Loucy (cell line): ENCODE measurements at regions not wholly inside any gene's neighbourhood (a gene's known extent, or its start where the extent isn't known, plus 50 kb on each side); places are given as distances from the start of the nearest gene placed in this dataset.
"Not testable (repeated sequence)": the region's sequence is repeated elsewhere in the genome, so short reads cannot be mapped to it uniquely, and the experiment has no call there.

Source experiments
- H2AFZ ChIP-seq: fragments of 200-600 bp; sonication (generic); 2 replicates; pipeline ENCODE4 v1.6.0; 2016; ENCODE audit warnings: antibody characterized with exemption, mild to moderate bottlenecking, low read length, moderate library complexity
- H3F3A ChIP-seq: fragments of 200-600 bp; 2 replicates; pipeline ENCODE4 v1.6.0; 2016; ENCODE audit warnings: antibody characterized with exemption, low read depth, mild to moderate bottlenecking
- H3K27me3 ChIP-seq: fragments of 200-600 bp; sonication (generic); 2 replicates; pipeline ENCODE4 v1.6.1; 2014; ENCODE audit warnings: low read length, mild to moderate bottlenecking; ENCODE audit not compliant: insufficient read depth, poor library complexity, severe bottlenecking
- H3K36me3 ChIP-seq: fragments of 200-600 bp; sonication (generic); 2 replicates; pipeline ENCODE4 v1.6.1; 2016; ENCODE audit warnings: low read length; ENCODE audit not compliant: insufficient read depth
- H3K4me1 ChIP-seq: fragments of 200-600 bp; sonication (generic); 2 replicates; pipeline ENCODE4 v1.5.1; 2014; ENCODE audit warnings: low read length, mild to moderate bottlenecking; ENCODE audit not compliant: insufficient read depth, poor library complexity, severe bottlenecking
- H3K4me2 ChIP-seq: fragments of 200-600 bp; sonication (generic); 2 replicates; pipeline ENCODE4 v1.6.0; 2014; ENCODE audit warnings: antibody characterized with exemption, low read length, low read depth, mild to moderate bottlenecking; ENCODE audit not compliant: poor library complexity, severe bottlenecking
- H3K4me3 ChIP-seq: fragments of 200-600 bp; sonication (generic); 2 replicates; pipeline ENCODE4 v1.5.1; 2014; ENCODE audit warnings: low read length, mild to moderate bottlenecking, mixed read lengths; ENCODE audit not compliant: poor library complexity, severe bottlenecking
- H3K79me2 ChIP-seq: fragments of 200-600 bp; sonication (generic); 2 replicates; pipeline ENCODE4 v1.6.1; 2014; ENCODE audit warnings: low read length; ENCODE audit not compliant: insufficient read depth
- H3K9ac ChIP-seq: fragments of 200-600 bp; sonication (generic); 2 replicates; pipeline ENCODE4 v1.6.0; 2014; ENCODE audit warnings: mild to moderate bottlenecking, low read depth, low read length, moderate library complexity; ENCODE audit not compliant: poor library complexity, severe bottlenecking
- H3K9me2 ChIP-seq: fragments of 200-600 bp; sonication (generic); replicated peaks from 2 replicates; pipeline ENCODE4 v1.6.1; 2016; ENCODE audit warnings: low read depth, low read length, mixed read lengths
- H3K9me3 ChIP-seq: fragments of 200-600 bp; sonication (generic); 2 replicates; pipeline ENCODE4 v1.6.1; 2014; ENCODE audit warnings: mild to moderate bottlenecking, antibody characterized with exemption, low read length, low read depth; ENCODE audit not compliant: insufficient read depth
- H4K20me1 ChIP-seq: fragments of 200-600 bp; sonication (generic); 2 replicates; pipeline ENCODE4 v1.6.0; 2014; ENCODE audit warnings: antibody characterized with exemption, low read length, mild to moderate bottlenecking; ENCODE audit not compliant: insufficient read depth, poor library complexity, severe bottlenecking

DNA sequence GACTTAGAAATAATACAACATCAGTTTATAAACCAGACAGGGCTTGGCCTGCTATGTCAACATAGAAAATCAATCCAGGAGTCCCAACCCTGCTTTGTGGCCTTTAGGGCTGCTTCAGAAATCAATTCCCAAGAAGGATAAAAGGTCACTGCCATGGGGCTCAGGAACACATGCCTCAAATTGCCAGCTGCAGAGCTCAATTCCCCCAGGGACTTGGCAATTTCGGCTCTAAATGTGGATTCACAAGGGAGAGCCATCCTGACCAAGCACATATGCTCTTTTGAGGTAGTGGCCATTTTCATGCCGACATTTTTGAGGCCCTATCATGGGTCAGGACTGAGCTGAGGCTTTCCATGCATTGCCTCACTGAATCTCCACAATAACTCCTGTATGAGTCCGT lies 97.5 kb downstream of the SPDYE17 start:
- H3K9me2 ChIP-seq, H3K9me3 ChIP-seq, H3K4me1 ChIP-seq, H3K36me3 ChIP-seq, H2AFZ ChIP-seq, H3K4me2 ChIP-seq, H3F3A ChIP-seq, H4K20me1 ChIP-seq, H3K79me2 ChIP-seq, H3K9ac ChIP-seq, H3K4me3 ChIP-seq, H3K27me3 ChIP-seq: not testable (repeated sequence)

DNA sequence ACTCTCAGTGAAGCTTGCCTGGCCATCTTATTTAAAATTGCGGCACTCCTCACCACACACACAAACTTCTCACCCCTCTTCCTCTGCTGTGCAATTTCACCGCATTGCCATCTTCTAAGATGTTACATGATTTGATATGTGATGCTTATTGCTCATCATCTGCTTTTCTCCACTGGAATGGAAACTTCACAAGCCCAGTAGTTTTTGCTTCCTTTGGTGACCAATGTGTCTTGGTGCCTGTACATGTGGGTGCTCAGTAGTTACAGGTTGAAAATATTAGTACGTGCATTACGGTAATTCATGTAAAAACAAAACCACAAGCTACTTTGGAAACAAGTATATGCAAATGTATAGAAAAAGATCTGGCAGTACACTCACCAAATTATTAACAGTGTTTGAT lies 99.2 kb downstream of the SPDYE17 start:
- not testable (repeated sequence) for H3K9ac ChIP-seq, H3K27me3 ChIP-seq, H3K79me2 ChIP-seq, H3K36me3 ChIP-seq, H3F3A ChIP-seq, H3K4me1 ChIP-seq, H3K9me2 ChIP-seq, H2AFZ ChIP-seq, H3K4me3 ChIP-seq, H3K4me2 ChIP-seq, H3K9me3 ChIP-seq, H4K20me1 ChIP-seq

DNA sequence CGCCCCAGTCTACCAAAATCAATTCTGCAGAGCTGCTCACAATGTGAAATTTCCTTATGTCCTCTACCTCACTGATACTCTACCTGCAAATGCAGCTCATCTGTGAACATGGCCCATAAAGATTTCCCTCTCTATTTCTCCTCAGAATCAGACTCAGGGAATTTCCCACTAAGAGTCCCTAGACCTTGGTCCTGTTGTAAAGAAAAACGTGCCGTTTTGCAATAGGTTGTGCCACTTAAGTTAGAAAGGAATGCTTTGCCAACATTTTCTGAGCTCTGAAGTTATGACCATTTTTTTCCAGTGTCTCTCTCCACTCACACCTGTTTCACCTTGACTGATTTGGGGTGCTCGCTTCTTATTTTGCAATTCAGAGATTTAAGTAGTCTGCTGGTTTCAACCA lies 100.7 kb downstream of the SPDYE17 start:
- not testable (repeated sequence) for H3K79me2 ChIP-seq, H3K4me2 ChIP-seq, H4K20me1 ChIP-seq, H3K4me3 ChIP-seq, H3K9me3 ChIP-seq, H3F3A ChIP-seq, H3K36me3 ChIP-seq, H3K27me3 ChIP-seq, H3K9me2 ChIP-seq, H2AFZ ChIP-seq, H3K9ac ChIP-seq, H3K4me1 ChIP-seq

DNA sequence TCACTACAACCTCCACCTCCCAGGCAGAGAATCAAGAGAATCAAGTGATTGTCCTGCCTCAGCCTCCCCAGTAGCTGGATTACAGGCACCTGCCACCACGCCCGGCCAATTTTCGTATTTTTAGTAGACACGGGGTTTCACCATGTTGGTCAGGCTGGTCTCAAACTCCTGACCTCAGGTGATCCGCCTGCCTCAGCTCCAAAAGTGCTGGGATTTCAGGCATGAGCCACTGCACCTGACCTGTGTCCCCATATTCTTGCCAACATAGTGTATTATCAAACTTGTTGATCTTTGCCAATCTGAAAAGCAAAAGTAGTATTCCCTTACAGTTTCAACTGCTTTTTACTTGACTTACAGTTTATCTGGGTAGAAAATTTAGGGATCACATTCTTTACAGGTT lies 101.7 kb downstream of the SPDYE17 start:
- not testable (repeated sequence) for H3K9ac ChIP-seq, H3K4me3 ChIP-seq, H3K79me2 ChIP-seq, H3F3A ChIP-seq, H3K9me3 ChIP-seq, H4K20me1 ChIP-seq, H3K9me2 ChIP-seq, H3K27me3 ChIP-seq, H3K4me2 ChIP-seq, H3K36me3 ChIP-seq, H3K4me1 ChIP-seq, H2AFZ ChIP-seq

DNA sequence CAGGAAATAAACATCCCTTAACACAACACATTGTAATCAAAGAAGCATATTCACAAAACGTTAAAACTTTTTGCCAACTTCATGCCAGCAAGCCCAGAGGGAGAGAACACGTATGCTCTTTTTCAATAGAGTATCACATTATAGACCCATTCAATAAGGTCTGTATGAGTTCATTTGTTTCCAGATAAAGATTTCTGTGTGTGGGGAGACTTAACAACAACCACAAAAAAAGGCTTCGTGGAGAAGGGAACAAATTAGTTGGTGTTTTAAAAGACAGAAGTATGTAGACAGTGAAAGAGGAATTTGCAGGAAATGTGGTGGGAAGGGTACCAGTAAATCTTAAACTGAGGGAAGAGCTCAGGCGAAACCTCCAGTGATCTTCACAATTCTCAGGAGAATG lies 103.4 kb downstream of the SPDYE17 start:
- not testable (repeated sequence) for H3K27me3 ChIP-seq, H3F3A ChIP-seq, H3K9ac ChIP-seq, H2AFZ ChIP-seq, H3K4me2 ChIP-seq, H3K4me3 ChIP-seq, H3K4me1 ChIP-seq, H3K79me2 ChIP-seq, H3K9me2 ChIP-seq, H4K20me1 ChIP-seq, H3K36me3 ChIP-seq, H3K9me3 ChIP-seq

DNA sequence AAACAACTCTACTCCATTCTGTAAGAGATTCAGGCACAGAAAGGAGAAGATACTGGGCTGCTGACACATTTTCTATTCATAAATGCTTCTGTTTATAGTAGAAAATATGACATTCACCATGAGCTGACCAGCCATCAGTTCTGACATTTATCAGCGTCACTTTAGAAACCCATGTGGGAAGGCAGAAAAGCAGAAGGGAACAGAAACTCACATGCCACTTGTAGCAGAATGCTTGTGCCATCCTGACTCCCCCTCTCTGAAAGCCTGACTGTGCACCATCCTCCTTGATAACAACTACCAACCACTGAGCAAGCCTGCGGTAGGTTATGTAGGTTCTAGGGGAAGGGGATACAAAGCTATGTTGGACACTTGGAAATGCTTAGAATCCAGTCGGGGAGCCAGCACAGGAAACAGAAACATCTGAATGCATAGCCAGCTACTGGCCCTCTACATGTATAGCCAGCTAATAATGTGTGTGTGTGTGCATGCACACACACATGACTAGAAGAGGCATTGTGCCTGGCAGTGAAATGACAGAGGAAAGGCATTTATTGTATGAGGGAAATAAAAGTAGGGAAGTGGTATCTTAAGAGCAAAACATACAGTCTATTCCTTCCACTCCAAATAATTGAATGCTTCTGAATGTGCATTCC lies 104.3 kb downstream of the SPDYE17 start:
- H2AFZ ChIP-seq, H3F3A ChIP-seq, H3K9ac ChIP-seq, H3K36me3 ChIP-seq, H3K4me2 ChIP-seq, H4K20me1 ChIP-seq, H3K79me2 ChIP-seq, H3K9me3 ChIP-seq, H3K4me3 ChIP-seq, H3K4me1 ChIP-seq, H3K9me2 ChIP-seq, H3K27me3 ChIP-seq: not testable (repeated sequence)

DNA sequence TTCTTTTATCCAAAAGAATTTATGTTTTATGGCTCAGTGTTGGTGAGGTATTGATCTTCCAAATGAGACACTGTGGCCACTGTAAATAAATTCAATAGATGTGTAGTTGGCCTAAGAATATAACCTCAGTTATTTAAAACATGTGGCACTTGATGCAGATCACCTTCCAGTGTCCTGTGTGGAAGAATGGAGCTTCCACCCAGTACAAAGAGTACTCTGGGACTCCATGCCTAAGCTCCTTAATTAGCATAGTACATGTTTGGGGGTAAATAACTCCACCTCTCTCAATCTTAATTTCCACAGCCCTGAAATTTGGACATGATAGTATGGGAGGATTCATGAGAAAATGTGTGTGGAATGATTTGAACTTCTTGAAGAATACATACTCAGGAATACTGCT lies 105.7 kb downstream of the SPDYE17 start:
- not testable (repeated sequence) for H3K9ac ChIP-seq, H3K9me2 ChIP-seq, H4K20me1 ChIP-seq, H3K27me3 ChIP-seq, H3K36me3 ChIP-seq, H3K4me2 ChIP-seq, H3K79me2 ChIP-seq, H2AFZ ChIP-seq, H3K4me1 ChIP-seq, H3K4me3 ChIP-seq, H3K9me3 ChIP-seq, H3F3A ChIP-seq

DNA sequence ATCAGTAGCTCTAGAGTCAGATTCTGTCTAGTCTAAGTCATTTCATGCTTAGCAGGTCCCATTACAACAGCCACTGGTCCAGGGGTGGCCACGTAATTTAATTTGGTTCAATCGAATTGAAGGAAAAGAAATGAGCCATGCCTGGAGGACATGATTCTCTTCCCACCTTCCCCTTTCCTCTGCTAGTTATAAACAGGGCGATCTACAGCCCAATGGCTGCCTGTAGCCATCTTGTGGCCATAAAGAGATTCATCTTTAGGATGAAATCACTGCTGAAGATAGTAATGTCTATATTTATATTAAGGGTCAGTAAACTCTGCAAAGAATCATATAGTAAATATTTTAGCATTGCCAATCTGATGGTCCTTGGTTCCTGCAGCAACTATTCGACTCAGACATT lies 107.4 kb downstream of the SPDYE17 start:
- H3K4me2 ChIP-seq, H3K4me3 ChIP-seq, H3K79me2 ChIP-seq, H3K9me2 ChIP-seq, H3K9ac ChIP-seq, H3K9me3 ChIP-seq, H4K20me1 ChIP-seq, H2AFZ ChIP-seq, H3K36me3 ChIP-seq, H3F3A ChIP-seq, H3K4me1 ChIP-seq, H3K27me3 ChIP-seq: not testable (repeated sequence)
